HG03378 (cell line): ENCODE measurements at regions not wholly inside any gene's neighbourhood (a gene's known extent, or its start where the extent isn't known, plus 50 kb on each side); places are given as distances from the start of the nearest gene placed in this dataset.

Source experiments
- ATAC-seq: cut with Tn5 transposase; IDR thresholded peaks from one replicate; pipeline ENCODE4 v1.9.1; 2021; ENCODE audit warnings: mild to moderate bottlenecking, moderate library complexity; ENCODE audit not compliant: unreplicated experiment

- no peak for ATAC-seq
Measured at GRCh38 chr9:16223074-16223871, 647.2 kb downstream of the BNC2 start.

GRCh38 chr9:16230731-16231130, 639.7 kb downstream of the BNC2 start:
- ATAC-seq: no peak

- no peak for ATAC-seq
Measured at GRCh38 chr9:16236311-16236710, 634.2 kb downstream of the BNC2 start.

GRCh38 chr9:16236882-16237281, 633.6 kb downstream of the BNC2 start:
- ATAC-seq: no peak

GRCh38 chr9:16238623-16239138, 631.8 kb downstream of the BNC2 start:
- no peak for ATAC-seq

GRCh38 chr9:16241231-16241630, 629.2 kb downstream of the BNC2 start:
- ATAC-seq: no peak

GRCh38 chr9:16243798-16244197, 626.7 kb downstream of the BNC2 start:
- ATAC-seq: no peak

GRCh38 chr9:16245756-16246440, 624.6 kb downstream of the BNC2 start:
- ATAC-seq: no peak

- ATAC-seq: no peak
Measured at GRCh38 chr9:16246785-16247184, 623.7 kb downstream of the BNC2 start.

GRCh38 chr9:16247188-16247875, 623.1 kb downstream of the BNC2 start:
- no peak for ATAC-seq

GRCh38 chr9:16248822-16249221, 621.6 kb downstream of the BNC2 start:
- no peak for ATAC-seq

GRCh38 chr9:16252616-16253015, 617.9 kb downstream of the BNC2 start:
- no peak for ATAC-seq

GRCh38 chr9:16254674-16255073, 615.8 kb downstream of the BNC2 start:
- no peak for ATAC-seq

GRCh38 chr9:16255217-16255616, 615.3 kb downstream of the BNC2 start:
- ATAC-seq: no peak

- ATAC-seq: no peak
Measured at GRCh38 chr9:16257604-16258003, 612.9 kb downstream of the BNC2 start.

GRCh38 chr9:16258191-16258590, 612.3 kb downstream of the BNC2 start:
- no peak for ATAC-seq

GRCh38 chr9:16258708-16259107, 611.8 kb downstream of the BNC2 start:
- no peak for ATAC-seq

- ATAC-seq: no peak
Measured at GRCh38 chr9:16262477-16263261, 607.8 kb downstream of the BNC2 start.

- no peak for ATAC-seq
Measured at GRCh38 chr9:16265688-16266087, 604.8 kb downstream of the BNC2 start.

- no peak for ATAC-seq
Measured at GRCh38 chr9:16266648-16267276, 603.7 kb downstream of the BNC2 start.
